ENCODE measurements at regions not wholly inside any gene's neighbourhood (a gene's known extent, or its start where the extent isn't known, plus 50 kb on each side); places are given as distances from the start of the nearest gene placed in this dataset.

- no peak for DNase-seq
Measured at GRCh38 chr5:89044674-89045200, 161.8 kb upstream of the MEF2C start.

DNA sequence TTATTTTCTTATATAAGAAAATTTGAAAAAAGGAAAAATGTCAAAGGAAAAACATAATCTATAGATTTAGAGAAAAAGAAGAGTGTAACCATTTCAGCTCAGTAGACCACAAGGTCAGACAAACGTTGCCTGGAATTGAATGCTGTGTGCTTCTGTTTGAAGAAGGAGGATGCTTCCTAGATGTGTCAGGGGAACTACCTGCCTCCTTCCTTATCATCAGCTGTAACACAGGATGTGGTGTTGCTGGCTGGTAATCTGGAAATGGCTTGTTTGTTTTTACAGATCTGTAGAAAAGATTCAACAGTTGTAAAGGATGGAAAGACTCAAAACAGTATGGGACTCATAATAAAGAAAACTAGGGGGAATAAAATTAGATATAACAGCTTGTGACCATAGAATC, 160.7 kb upstream of the MEF2C start:
- DNase-seq = no peak

DNA sequence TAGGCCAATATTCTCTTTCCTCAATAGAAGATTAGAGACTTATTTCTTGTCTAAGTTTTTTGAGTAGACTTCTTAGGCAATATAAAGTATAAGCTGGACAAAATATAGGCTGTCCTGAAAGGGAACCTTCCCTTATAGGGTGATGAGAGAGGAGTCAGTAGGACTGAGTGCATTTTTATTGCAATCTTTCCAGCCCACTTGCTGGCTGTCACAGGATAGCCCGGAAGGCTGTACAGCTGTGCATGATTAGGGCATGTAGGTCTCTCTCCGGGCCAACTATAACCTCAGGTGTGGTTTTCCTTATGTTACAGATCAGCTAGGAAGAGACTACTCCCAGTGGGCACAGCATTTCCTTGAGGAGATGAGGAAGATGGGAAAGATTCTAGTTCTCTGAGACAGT, 159.8 kb upstream of the MEF2C start:
- DNase-seq = no peak

GRCh38 chr5:89041976-89042375, 159.0 kb upstream of the MEF2C start:
- no peak for DNase-seq

DNA sequence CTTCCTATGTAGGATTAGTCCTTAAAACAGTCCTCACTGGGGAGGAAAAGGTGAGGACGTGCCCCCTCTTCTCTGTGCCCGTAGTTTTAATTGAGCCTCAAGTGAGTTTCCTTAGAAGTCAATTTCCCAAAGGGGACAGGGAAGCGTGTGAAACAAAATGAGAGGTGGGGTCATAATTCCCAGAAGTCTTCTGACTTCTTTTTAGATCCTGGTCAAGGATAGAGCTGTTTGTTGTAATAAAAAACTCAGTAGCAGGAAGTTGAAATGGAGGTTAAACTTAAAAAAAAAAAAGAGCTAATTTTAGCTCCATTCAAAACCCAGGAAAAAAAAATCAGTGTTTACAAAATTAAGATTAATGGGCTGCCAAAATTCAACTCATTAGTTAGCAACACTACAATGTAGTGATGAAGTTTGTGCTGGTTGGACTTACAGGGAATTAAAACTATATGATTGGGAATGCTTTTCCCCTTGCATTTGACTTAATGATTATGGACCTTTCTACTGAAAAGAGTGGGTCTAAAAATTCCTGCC, 158.3 kb upstream of the MEF2C start:
- DNase-seq = no peak

DNA sequence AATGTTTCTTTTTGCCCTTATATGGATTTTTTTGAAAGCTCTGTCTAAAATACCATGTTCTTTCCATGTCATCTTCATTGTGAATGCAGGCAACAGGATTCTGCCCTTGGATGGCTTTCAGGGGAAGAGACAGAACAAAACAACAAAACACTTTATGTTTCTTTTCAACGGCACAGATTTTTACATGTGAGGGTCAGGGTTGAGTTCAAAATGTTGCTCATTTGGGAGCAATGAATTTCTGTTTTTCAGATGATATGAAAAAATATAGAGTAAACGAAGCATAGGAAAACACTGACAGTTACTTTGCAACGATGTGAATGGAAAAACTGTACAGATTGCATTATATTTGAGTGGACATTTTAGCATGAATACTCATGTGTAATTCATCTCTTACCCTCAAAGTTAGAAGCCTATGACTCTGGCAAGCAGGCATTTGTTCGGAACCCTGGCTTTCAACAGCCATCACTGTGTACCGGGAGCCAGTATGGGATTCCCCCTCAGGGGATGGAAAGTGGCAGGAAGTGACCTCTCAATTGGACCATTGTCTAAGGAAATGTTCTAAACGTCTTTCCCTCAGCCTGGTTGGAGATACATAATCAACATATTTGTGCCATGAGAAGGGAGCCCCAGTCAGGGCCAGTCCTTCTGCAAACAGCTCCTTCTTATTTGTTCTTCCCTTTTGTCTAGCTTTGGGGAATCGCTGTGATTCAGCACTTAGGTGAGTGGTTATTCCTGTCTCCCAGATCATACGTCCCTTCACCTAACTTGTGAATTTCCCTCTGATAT, 153.9 kb upstream of the MEF2C start:
- DNase-seq = no peak

DNA sequence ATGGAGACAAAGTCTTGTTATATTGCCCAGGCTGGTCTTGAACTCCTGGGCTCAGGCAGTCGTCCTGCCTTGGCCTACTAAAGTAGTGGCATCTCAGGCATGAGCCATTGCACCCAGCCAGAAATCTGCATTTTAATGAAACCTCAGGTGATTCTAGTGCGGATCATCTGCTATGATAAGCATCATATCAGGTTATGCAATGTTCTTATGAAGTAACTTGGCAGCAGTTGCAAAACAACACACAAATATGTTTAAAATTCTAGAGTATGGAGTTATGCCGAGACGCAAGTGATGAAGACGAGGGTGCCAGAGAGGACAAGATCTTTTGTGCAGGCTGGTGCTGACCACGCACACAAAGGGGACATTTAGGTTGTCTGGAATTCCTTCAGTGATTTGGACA, 153.2 kb upstream of the MEF2C start:
- no peak for DNase-seq

DNA sequence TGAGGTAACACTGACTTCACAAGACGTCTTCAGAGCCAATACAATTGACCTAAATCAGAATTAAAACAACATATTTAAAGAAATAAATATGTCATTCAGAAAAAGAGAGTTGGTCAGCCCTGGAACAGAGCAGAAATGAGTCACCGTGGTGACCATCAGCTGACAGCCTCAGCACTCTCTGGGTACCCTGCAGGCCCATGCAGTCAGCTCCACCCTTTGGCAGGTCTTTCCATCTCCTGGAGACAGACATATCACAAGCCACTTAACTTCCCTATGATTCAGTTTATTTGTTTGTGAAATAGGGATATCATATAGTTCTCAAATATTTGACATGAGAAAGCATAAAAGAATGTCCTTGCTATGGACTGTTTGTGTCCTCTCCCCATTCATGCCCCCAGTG, 151.6 kb upstream of the MEF2C start:
- DNase-seq = no peak

- no peak for DNase-seq
Measured at GRCh38 chr5:89030798-89031197, 147.8 kb upstream of the MEF2C start.

DNA sequence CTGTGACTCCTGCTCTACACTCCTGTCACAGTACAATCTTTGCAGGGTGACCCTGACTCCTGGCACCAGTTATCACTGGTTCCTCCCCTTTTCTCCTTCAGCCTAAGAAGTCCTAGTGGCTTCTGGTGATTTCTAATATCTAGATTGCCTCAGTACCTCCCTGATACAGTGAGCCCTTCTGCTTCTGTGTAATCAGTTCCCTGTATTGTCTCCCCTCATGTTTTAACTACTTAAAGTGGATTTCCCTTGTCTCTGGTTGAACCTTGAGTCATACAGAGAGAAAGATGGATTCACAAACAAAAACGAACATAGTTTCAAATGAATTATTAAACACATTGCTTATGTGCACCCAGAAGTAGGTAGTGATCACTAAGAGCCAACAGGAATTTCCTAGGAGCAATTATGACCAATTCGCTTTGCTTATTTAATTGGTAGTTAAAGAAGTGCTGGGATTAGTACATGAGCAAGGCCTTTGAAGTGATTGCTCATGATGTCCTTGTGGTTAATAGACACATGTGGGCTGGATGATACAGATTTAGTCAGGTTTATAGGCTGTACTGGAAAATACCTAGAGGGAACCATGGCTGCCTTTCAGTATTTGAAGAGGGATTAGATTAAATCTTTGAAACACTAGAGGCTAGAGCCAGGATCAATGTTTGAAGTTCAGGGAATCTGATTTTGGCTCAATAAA, 145.8 kb upstream of the MEF2C start:
- DNase-seq = no peak

DNA sequence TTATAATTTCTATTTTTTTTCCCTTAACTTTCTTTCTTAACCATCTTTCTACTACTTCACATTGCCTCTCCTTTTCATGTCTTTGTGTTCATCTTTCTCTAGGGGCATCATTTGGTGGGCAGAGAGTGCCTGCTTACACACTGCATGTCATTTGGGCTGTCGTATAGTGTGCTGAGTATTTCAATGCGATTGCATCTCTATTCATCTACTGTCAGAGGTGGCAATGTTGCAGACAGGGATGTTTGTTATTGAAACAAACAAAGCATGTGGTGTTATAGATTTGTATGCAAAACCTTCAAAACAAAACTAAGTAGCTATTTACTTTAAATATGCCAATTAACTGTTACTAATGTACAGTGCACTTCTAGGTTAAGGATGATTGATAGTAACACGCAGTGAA, 141.1 kb upstream of the MEF2C start:
- DNase-seq = no peak

- no peak for DNase-seq
Measured at GRCh38 chr5:89020926-89021610, 138.1 kb upstream of the MEF2C start.

GRCh38 chr5:89016741-89017303, 133.8 kb upstream of the MEF2C start:
- no peak for DNase-seq

DNA sequence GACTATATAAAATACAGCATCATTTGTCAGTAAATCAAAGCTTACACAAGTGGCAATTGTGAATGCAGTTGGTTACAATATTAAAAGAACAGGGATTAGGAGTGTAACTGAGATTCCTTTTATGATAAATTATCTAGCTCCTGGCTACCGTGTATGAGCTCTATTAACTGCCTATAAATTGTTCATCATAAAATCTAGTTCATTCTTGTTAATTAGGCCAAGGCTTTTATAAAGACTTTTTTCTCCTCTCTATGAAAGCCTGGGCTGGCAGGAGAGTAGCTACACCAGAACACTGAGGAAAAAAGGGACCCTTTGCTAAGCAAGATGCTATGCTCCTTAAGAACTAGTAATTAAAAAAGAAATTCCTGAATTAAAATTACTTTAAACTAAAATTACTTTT, 132.4 kb upstream of the MEF2C start:
- DNase-seq = no peak

- no peak for DNase-seq
Measured at GRCh38 chr5:89011778-89012711, 129.1 kb upstream of the MEF2C start.

- no peak for DNase-seq
Measured at GRCh38 chr5:89010512-89010911, 127.5 kb upstream of the MEF2C start.

DNA sequence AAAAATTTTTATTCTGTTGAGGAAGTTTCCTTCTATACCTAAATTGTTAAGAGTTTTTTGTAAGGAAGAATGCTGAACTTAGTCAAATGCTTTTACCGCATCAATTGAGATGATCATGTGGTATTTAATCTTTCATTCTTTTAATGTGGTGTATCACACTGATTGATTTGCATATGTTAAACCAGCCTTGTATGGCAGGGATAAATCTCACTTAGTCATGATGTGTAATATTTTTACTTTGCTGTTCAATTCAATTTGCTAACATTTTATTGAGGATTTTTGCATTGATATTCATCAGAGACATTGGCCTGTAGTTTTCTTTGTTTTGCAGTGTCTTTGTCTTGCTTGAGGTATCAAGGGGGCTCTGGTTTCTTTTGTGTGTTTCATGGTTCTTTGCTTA, 125.3 kb upstream of the MEF2C start:
- no peak for DNase-seq

DNA sequence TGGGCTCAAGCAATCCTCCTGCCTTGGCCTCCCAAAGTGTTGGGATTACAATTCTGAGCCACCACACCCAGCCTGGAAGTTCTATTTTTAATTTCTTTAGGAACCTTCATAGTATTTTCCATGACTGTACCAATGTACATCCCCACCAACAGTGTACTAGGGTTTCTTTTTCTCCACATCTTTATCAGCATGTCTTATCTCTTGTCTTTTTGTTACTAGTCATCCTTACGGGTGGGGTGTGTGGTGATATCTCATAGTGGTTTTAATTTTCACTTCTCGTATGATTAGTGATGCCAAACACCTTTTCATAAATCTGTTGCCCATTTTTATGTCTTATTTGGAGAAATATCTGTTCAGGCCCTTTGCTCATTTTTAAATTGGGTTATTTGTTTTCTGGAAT, 123.0 kb upstream of the MEF2C start:
- DNase-seq = no peak

GRCh38 chr5:89004379-89004778, 121.4 kb upstream of the MEF2C start:
- no peak for DNase-seq

GRCh38 chr5:89003563-89004036, 120.6 kb upstream of the MEF2C start:
- DNase-seq = no peak

DNA sequence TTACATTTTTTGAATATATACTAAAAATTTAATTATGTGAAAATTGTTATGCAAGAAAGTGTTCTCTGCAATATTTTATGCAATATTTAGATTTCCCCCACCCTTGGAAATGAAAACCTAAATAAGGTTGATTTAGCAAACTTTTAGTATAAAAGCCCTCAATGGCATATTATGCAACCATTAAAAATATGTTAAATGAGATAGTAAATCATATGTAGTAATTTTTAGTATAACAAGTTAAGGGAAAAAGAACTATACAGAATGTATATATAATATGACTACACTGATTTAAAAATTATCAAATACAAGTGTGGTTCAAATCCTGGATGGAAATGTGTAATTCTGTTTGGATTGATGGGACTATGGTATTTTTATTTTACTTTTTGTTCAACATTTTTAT, 116.9 kb upstream of the MEF2C start:
- DNase-seq = no peak

DNA sequence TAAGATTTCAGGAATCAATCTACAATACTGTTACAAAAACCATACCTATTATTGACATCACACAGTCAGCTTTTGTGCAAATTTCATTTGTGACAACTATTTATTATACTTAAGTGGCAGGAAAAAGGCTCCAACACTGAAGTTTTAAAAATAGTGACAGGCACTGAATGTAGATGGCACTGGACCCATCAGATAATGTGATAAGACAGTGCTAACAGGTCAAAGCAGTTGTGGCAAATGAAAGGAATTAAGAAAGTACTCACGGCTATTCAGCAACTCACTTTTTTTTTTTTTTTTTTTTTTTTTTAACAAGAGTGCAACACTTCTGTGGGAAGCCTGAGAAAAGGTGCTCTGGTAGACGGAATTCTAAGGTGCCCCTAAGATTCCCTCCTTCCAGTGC, 115.0 kb upstream of the MEF2C start:
- DNase-seq = no peak
